GM12878 (cell line): ENCODE measurements at regions not wholly inside any gene's neighbourhood (a gene's known extent, or its start where the extent isn't known, plus 50 kb on each side); places are given as distances from the start of the nearest gene placed in this dataset.

Experiments
- ATAC-seq: fragments of 200-7000 bp; cut with Tn5 transposase; 3 replicates; pipeline ENCODE4 v1.9.1; 2020; ENCODE audit warnings: mild to moderate bottlenecking, moderate library complexity
- BruUV-seq: library from RNA; stranded (reverse); fragments of 400-500 nt; replicated peaks from 2 replicates; lab custom pipeline; 2021; lab: Mats Ljungman, UMichigan
- CTCF ChIA-PET: fragments of 300-600 bp; sonication (Branson Sonifier 250); formaldehyde crosslinking; extraction: SDS; loops from one replicate; lab custom pipeline; 2021; ENCODE audit warnings: inconsistent platforms; lab: Yijun Ruan, JAX
- POLR2A ChIA-PET: fragments of 350-600 bp; formaldehyde crosslinking; extraction: SDS; loops from one replicate; lab custom pipeline; 2021; ENCODE audit warnings: inconsistent platforms; lab: Charles Lee
- RAD21 ChIA-PET: fragments of 300-600 bp; sonication (Branson Sonifier 250); formaldehyde crosslinking; loops from one replicate; lab custom pipeline; 2023; ENCODE audit warnings: antibody characterized with exemption; ENCODE audit not compliant: unreplicated experiment; lab: Charles Lee
- SMC1A ChIA-PET: fragments of 300-600 bp; sonication (Branson Sonifier 250); formaldehyde crosslinking; loops from one replicate; lab custom pipeline; 2023; ENCODE audit not compliant: unreplicated experiment, uncharacterized antibody; lab: Charles Lee
- DNase-seq: peaks from one replicate; pipeline ENCODE4 v3.0.0-alpha.2; 2011; ENCODE audit warnings: low read depth, low spot score
- FAIRE-seq: peaks from 3 replicates; lab custom pipeline; 2011; peaks lifted over from hg19 to GRCh38; lab: Jason Lieb, UNC
- H2AFZ ChIP-seq: 2 replicates; pipeline ENCODE4 v1.6.0; 2011; ENCODE audit warnings: low read depth, low read length, control low read depth; ENCODE audit not compliant: control insufficient read depth
- H3K27ac ChIP-seq: 2 replicates; pipeline ENCODE4 v1.5.1; 2011; ENCODE audit warnings: control low read depth; ENCODE audit not compliant: control insufficient read depth, insufficient read depth
- H3K27me3 ChIP-seq, 2 experiments: replicated peaks in 1 of 2; 2 replicates each; pipeline versions ENCODE4 v1.6.0 to v1.6.1; 2011; ENCODE audit warnings: low read length in 1 of 2; ENCODE audit not compliant: control insufficient read depth in 2 of 2, insufficient read depth in 2 of 2
- H3K36me3 ChIP-seq, 2 experiments: 2 replicates each; pipeline ENCODE4 v1.5.1; 2011; ENCODE audit warnings: low read length in 1 of 2; ENCODE audit not compliant: control insufficient read depth in 2 of 2, insufficient read depth in 2 of 2
- H3K4me1 ChIP-seq: 2 replicates; pipeline ENCODE4 v1.6.1; 2011; ENCODE audit warnings: mild to moderate bottlenecking, low read length, moderate library complexity, mixed read lengths; ENCODE audit not compliant: control insufficient read depth, insufficient read depth
- H3K4me2 ChIP-seq: 2 replicates; pipeline ENCODE4 v1.6.0; 2011; ENCODE audit warnings: control low read depth; ENCODE audit not compliant: control insufficient read depth, insufficient read depth
- H3K4me3 ChIP-seq: fragments of 200-600 bp; sonication (generic); 2 replicates; pipeline ENCODE4 v1.5.1; 2016
- H3K79me2 ChIP-seq: 2 replicates; pipeline ENCODE4 v1.6.0; 2011; ENCODE audit warnings: low read length; ENCODE audit not compliant: control insufficient read depth, insufficient read depth
- H3K9ac ChIP-seq: 2 replicates; pipeline ENCODE4 v1.8.0; 2011; ENCODE audit warnings: low read length, control low read depth, mixed read lengths; ENCODE audit not compliant: control insufficient read depth, insufficient read depth
- H3K9me3 ChIP-seq: replicated peaks from 3 replicates; pipeline ENCODE4 v1.5.1; 2011; ENCODE audit warnings: mild to moderate bottlenecking, low read length; ENCODE audit not compliant: control insufficient read depth, insufficient read depth
- H4K20me1 ChIP-seq: 2 replicates; pipeline ENCODE4 v1.6.0; 2011; ENCODE audit not compliant: control insufficient read depth, insufficient read depth
- ATF2 ChIP-seq: IDR thresholded peaks from 2 replicates; pipeline ENCODE4 v1.6.1; 2012; ENCODE audit warnings: low read length, inconsistent platforms
- ATF3 ChIP-seq: IDR thresholded peaks from 2 replicates; pipeline ENCODE4 v1.6.1; 2011; ENCODE audit warnings: low read depth, mild to moderate bottlenecking, low read length, moderate library complexity, borderline replicate concordance; ENCODE audit errors: extremely low read depth
- BRCA1 ChIP-seq: IDR thresholded peaks from 2 replicates; pipeline ENCODE4 v1.6.1; 2011; ENCODE audit warnings: low read depth, low read length, improper control_type of control experiment
- DPF2 ChIP-seq: fragments of 450-650 bp; IDR thresholded peaks from 2 replicates; pipeline ENCODE4 v1.6.1; 2017; ENCODE audit warnings: mild to moderate bottlenecking
- E4F1 ChIP-seq: fragments of 450-650 bp; IDR thresholded peaks from 2 replicates; pipeline ENCODE4 v1.6.1; 2018; ENCODE audit warnings: borderline replicate concordance, mild to moderate bottlenecking; ENCODE audit not compliant: partially characterized antibody
- EED ChIP-seq: sonication (generic); IDR thresholded peaks from 2 replicates; pipeline ENCODE4 v1.6.1; 2016; ENCODE audit warnings: antibody characterized with exemption, low read depth
- GATAD2B ChIP-seq: fragments of 450-650 bp; conservative IDR thresholded peaks from 2 replicates; pipeline ENCODE4 v1.6.1; 2017; ENCODE audit warnings: low read depth, mild to moderate bottlenecking, moderate library complexity
- MEF2A ChIP-seq: IDR thresholded peaks from 2 replicates; pipeline ENCODE4 v1.6.1; 2011; ENCODE audit warnings: low read depth, mild to moderate bottlenecking, low read length, moderate library complexity; ENCODE audit not compliant: insufficient read depth
- MEF2B ChIP-seq: fragments of 450-650 bp; IDR thresholded peaks from 2 replicates; pipeline ENCODE4 v1.6.1; 2018; ENCODE audit warnings: mild to moderate bottlenecking, moderate library complexity; ENCODE audit not compliant: partially characterized antibody, poor library complexity, severe bottlenecking
- MYC ChIP-seq: IDR thresholded peaks from 2 replicates; pipeline ENCODE4 v1.6.1; 2011; ENCODE audit warnings: mild to moderate bottlenecking, low read length, moderate library complexity, inconsistent platforms; ENCODE audit not compliant: insufficient read depth, insufficient replicate concordance, insufficient read length, severe bottlenecking
- PAX5 ChIP-seq: IDR thresholded peaks from 2 replicates; pipeline ENCODE4 v1.6.1; 2011; ENCODE audit warnings: low read depth, low read length, borderline replicate concordance
- PAX8 ChIP-seq: fragments of 450-650 bp; IDR thresholded peaks from 2 replicates; pipeline ENCODE4 v1.6.1; 2017; ENCODE audit warnings: mild to moderate bottlenecking, moderate library complexity
- POLR2A ChIP-seq: IDR thresholded peaks from 2 replicates; pipeline ENCODE4 v1.6.1; 2011; ENCODE audit warnings: low read depth, mild to moderate bottlenecking, low read length
- RELA ChIP-seq: fragments of 450-650 bp; IDR thresholded peaks from 2 replicates; pipeline ENCODE4 v1.8.0; 2014; ENCODE audit warnings: borderline replicate concordance; ENCODE audit not compliant: partially characterized antibody
- SMAD5 ChIP-seq: IDR thresholded peaks from 2 replicates; pipeline ENCODE4 v1.6.1; 2016; ENCODE audit warnings: antibody characterized with exemption, low read depth
- SRF ChIP-seq, 2 experiments: IDR thresholded peaks; 2 replicates each; pipeline ENCODE4 v1.6.1; 2011; ENCODE audit warnings: low read depth in 2 of 2, low read length in 2 of 2, mild to moderate bottlenecking in 1 of 2, moderate library complexity in 1 of 2
- ZBED1 ChIP-seq: IDR thresholded peaks from 2 replicates; pipeline ENCODE4 v1.6.1; 2016; ENCODE audit warnings: borderline replicate concordance
- ZBTB4 ChIP-seq: fragments of 450-650 bp; formaldehyde crosslinking; IDR thresholded peaks from 2 replicates; pipeline ENCODE4 v1.4.0; 2022; ENCODE audit warnings: mild to moderate bottlenecking, moderate library complexity
- ZNF274 ChIP-seq: IDR thresholded peaks from one replicate; pipeline ENCODE4 v1.8.0; 2011; ENCODE audit not compliant: insufficient read length, insufficient read depth
- ZNF622 ChIP-seq: fragments of 450-650 bp; IDR thresholded peaks from 2 replicates; pipeline ENCODE4 v1.6.1; 2017; ENCODE audit warnings: mild to moderate bottlenecking, inconsistent platforms
- WGBS: methylation state at CpG from one replicate; pipeline ENCODE4 v1.1.6; 2016; ENCODE audit warnings: low lambda C conversion rate; ENCODE audit not compliant: insufficient replicate concordance, insufficient coverage; ENCODE audit errors: missing lambda C conversion rate; 5-methylcytosine and 5-hydroxymethylcytosine counted together
- in situ Hi-C: fragments of 300-500 bp; cut with MboI; formaldehyde crosslinking; loops from 9 replicates; pipeline ENCODE4 v1.14.3; 2018; ENCODE audit warnings: mixed read lengths
- intact Hi-C: fragments of 100-400 bp; cut with micrococcal nuclease; formaldehyde crosslinking; loops from one replicate; pipeline ENCODE4 v1.14.2; 2022; ENCODE audit not compliant: unreplicated experiment

- DNase-seq (no peak), FAIRE-seq (no peak), ATAC-seq (no peak)
- H3K9me3 ChIP-seq: no peaks in the 10 kb centered on the region
- no peak overlapping the region for H3K9ac ChIP-seq
- H3K27me3 ChIP-seq: no peaks in the 10 kb centered on the region; a peak in 1 of 4 replicates
- TF ChIP-seq ZNF274: no peak
- TF ChIP-seq BRCA1: no peak
- TF ChIP-seq SMAD5: no peak
- no peak for TF ChIP-seq EED
- no peak for TF ChIP-seq E4F1
- no peak for TF ChIP-seq ATF3
- no peak for TF ChIP-seq ZBED1
- no peak for TF ChIP-seq GATAD2B
- TF ChIP-seq ZNF622: no peak
- no peak for TF ChIP-seq DPF2
- TF ChIP-seq PAX5: no peak
- no peak for TF ChIP-seq MEF2A
- TF ChIP-seq SRF (IDR thresholded peaks at IDR 0.05; ENCODE audit: low read depth in 2 of 2, low read length in 2 of 2): no peak
- no peak for TF ChIP-seq PAX8
- TF ChIP-seq ZBTB4 (CRISPR knock-in tag): no peak
- no peak for TF ChIP-seq MYC
- TF ChIP-seq RELA: no peak
- no peak for TF ChIP-seq ATF2
- no peak for TF ChIP-seq POLR2A
- no peak for TF ChIP-seq MEF2B
- WGBS: 31% methylated on average over 5 of the region's 5 CpGs
- in situ Hi-C loops: no loop called here
- intact Hi-C loops: no loop called here
- no peaks in the 10 kb centered on the region for H4K20me1 ChIP-seq
- no peaks in the 10 kb centered on the region for H3K36me3 ChIP-seq
- ChIA-PET CTCF (no interaction called here), RAD21 (no interaction called here), SMC1A (no interaction called here), POLR2A (no interaction called here)
- no TSS peak for BruUV-seq
- H3K4me3 ChIP-seq: no peak overlapping the region
- H3K79me2 ChIP-seq: no peaks in the 10 kb centered on the region
- no peak overlapping the region for H2AFZ ChIP-seq
- H3K4me2 ChIP-seq: no peak overlapping the region
- H3K4me1 ChIP-seq: no peaks in the 10 kb centered on the region
- no peak overlapping the region for H3K27ac ChIP-seq
These were observed 73.0 kb upstream of the ITGA6 start for GRCh38 chr2:172354347-172354746.
